HL-60 (cell line): ENCODE measurements at regions not wholly inside any gene's neighbourhood (a gene's known extent, or its start where the extent isn't known, plus 50 kb on each side); places are given as distances from the start of the nearest gene placed in this dataset.

Experiments
- TF ChIP-seq, protein P1 (sequence below): IDR thresholded peaks from one replicate; pipeline ENCODE4 v1.5.1; 2011; ENCODE audit warnings: low read length, control low read depth, inconsistent platforms; ENCODE audit not compliant: insufficient read depth
- TF ChIP-seq, protein P2 (sequence below): IDR thresholded peaks from 2 replicates; pipeline ENCODE4 v1.6.1; 2012; ENCODE audit warnings: low read depth; ENCODE audit not compliant: insufficient replicate concordance

DNA sequence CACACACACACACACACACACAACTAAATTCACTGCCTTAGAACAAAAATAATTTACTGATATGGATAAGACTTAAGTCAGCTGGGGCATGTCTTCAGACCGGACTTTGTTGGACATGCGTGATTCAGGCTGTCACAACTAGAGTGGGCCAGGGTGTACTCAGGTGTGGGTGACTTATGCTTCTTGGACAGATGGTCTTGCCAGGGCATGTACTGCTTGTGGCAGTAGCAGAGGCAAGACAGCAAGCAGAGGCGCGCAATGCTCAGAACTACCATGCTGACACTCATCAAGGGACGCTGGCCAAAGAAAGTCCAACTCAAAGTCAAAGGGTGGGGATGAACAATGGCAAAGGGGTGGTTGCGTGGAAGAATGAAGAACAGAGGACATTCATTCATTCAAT lies 437.5 kb downstream of the CBLN4 start:
- TF ChIP-seq, protein P1, sequence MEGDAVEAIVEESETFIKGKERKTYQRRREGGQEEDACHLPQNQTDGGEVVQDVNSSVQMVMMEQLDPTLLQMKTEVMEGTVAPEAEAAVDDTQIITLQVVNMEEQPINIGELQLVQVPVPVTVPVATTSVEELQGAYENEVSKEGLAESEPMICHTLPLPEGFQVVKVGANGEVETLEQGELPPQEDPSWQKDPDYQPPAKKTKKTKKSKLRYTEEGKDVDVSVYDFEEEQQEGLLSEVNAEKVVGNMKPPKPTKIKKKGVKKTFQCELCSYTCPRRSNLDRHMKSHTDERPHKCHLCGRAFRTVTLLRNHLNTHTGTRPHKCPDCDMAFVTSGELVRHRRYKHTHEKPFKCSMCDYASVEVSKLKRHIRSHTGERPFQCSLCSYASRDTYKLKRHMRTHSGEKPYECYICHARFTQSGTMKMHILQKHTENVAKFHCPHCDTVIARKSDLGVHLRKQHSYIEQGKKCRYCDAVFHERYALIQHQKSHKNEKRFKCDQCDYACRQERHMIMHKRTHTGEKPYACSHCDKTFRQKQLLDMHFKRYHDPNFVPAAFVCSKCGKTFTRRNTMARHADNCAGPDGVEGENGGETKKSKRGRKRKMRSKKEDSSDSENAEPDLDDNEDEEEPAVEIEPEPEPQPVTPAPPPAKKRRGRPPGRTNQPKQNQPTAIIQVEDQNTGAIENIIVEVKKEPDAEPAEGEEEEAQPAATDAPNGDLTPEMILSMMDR: no peak
- TF ChIP-seq, protein P2, sequence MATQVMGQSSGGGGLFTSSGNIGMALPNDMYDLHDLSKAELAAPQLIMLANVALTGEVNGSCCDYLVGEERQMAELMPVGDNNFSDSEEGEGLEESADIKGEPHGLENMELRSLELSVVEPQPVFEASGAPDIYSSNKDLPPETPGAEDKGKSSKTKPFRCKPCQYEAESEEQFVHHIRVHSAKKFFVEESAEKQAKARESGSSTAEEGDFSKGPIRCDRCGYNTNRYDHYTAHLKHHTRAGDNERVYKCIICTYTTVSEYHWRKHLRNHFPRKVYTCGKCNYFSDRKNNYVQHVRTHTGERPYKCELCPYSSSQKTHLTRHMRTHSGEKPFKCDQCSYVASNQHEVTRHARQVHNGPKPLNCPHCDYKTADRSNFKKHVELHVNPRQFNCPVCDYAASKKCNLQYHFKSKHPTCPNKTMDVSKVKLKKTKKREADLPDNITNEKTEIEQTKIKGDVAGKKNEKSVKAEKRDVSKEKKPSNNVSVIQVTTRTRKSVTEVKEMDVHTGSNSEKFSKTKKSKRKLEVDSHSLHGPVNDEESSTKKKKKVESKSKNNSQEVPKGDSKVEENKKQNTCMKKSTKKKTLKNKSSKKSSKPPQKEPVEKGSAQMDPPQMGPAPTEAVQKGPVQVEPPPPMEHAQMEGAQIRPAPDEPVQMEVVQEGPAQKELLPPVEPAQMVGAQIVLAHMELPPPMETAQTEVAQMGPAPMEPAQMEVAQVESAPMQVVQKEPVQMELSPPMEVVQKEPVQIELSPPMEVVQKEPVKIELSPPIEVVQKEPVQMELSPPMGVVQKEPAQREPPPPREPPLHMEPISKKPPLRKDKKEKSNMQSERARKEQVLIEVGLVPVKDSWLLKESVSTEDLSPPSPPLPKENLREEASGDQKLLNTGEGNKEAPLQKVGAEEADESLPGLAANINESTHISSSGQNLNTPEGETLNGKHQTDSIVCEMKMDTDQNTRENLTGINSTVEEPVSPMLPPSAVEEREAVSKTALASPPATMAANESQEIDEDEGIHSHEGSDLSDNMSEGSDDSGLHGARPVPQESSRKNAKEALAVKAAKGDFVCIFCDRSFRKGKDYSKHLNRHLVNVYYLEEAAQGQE: no peak
